Liver (tissue), 2 donors: ENCODE measurements at regions not wholly inside any gene's neighbourhood (a gene's known extent, or its start where the extent isn't known, plus 50 kb on each side); places are given as distances from the start of the nearest gene placed in this dataset.

ENCODE experiments used
- MAX ChIP-seq: IDR thresholded peaks from 2 replicates; pipeline ENCODE4 v1.6.1; 2016; ENCODE audit warnings: antibody characterized with exemption
- TF ChIP-seq, protein P1 (sequence below): fragments of 150-350 bp; IDR thresholded peaks from 2 replicates; pipeline ENCODE4 v1.5.1; 2017; ENCODE audit warnings: improper control_type of control experiment, low read depth, low read length; ENCODE audit not compliant: missing input control
- donor health status: healthy.

DNA sequence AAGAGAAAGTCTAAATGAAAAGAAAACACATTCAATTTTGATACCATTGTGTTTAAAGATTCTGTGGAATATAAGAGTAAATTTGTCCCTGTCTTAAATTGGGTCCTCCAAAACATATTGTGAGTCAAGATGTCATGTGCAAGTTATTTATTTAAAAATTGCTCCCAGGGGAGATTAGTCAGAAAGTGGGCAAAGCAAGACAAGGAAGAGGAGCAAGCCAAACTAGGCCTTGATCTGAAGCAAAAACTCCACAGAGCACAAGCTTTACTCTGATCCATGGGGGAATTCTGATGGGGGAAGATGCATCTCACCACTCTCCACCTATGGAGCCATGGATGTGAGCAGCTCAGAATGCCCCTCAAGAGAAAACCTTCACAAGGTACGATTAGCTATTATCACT lies 342.8 kb upstream of the IL12A start:
- TF ChIP-seq, protein P1, sequence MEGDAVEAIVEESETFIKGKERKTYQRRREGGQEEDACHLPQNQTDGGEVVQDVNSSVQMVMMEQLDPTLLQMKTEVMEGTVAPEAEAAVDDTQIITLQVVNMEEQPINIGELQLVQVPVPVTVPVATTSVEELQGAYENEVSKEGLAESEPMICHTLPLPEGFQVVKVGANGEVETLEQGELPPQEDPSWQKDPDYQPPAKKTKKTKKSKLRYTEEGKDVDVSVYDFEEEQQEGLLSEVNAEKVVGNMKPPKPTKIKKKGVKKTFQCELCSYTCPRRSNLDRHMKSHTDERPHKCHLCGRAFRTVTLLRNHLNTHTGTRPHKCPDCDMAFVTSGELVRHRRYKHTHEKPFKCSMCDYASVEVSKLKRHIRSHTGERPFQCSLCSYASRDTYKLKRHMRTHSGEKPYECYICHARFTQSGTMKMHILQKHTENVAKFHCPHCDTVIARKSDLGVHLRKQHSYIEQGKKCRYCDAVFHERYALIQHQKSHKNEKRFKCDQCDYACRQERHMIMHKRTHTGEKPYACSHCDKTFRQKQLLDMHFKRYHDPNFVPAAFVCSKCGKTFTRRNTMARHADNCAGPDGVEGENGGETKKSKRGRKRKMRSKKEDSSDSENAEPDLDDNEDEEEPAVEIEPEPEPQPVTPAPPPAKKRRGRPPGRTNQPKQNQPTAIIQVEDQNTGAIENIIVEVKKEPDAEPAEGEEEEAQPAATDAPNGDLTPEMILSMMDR, result no peak
- TF ChIP-seq MAX, result no peak
